ENCODE measurements at regions not wholly inside any gene's neighbourhood (a gene's known extent, or its start where the extent isn't known, plus 50 kb on each side); places are given as distances from the start of the nearest gene placed in this dataset.

DNA sequence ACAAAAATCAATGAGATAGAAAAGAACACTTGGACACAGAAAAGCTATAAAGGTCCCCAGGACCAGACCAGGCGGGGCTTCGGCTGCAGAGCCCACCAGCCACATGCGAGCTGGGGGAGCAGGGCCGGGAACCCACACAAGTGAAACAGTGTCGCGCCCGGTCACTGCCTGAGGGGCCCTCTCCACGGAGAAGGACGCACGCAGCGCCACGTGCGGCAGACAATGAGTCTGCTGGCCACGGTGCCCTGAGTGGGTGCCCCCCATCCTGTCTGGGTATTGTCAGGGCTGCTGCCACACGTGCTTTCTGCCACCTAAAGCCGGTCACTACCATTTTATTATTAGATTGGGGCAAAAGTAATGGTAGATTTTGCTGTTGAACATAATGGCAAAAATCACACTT, 207.9 kb upstream of the HDAC4 start:
- no peak for DNase-seq

- no peak for DNase-seq
Measured at GRCh38 chr2:239608260-239608659, 207.4 kb upstream of the HDAC4 start.

DNA sequence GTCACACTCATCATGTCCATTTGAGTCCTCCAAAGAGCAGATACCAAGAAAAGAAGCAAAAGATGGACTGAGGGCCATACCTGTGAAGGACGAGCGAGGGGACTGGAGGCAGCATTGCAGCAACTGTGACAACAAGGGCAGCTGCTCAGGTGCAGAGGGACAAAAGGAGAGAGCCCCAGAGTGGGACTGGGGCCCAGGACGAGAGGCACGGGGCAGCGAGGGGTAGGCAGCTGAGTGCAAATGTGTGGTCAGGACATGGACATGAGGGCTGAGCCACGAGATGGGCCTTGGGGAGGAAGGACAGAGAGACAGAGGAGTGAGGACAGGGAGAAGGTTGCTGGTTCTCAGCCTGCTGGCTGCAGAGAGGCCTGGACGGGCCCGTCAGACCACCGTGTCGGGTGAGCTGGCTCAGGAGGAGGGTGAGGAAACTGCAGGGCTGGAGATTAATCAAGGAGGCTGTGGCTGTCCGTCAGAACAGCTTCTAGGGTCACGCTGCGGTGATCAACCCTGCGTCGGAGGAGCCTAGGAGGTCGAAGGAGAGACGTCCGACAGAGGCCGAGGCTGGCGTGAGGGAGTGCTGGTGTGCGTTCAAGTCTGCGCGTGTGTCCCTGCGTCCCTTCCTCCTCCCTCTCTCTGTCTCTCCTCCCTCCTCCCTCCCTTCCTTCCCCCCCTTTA, 206.8 kb upstream of the HDAC4 start:
- DNase-seq: no peak

DNA sequence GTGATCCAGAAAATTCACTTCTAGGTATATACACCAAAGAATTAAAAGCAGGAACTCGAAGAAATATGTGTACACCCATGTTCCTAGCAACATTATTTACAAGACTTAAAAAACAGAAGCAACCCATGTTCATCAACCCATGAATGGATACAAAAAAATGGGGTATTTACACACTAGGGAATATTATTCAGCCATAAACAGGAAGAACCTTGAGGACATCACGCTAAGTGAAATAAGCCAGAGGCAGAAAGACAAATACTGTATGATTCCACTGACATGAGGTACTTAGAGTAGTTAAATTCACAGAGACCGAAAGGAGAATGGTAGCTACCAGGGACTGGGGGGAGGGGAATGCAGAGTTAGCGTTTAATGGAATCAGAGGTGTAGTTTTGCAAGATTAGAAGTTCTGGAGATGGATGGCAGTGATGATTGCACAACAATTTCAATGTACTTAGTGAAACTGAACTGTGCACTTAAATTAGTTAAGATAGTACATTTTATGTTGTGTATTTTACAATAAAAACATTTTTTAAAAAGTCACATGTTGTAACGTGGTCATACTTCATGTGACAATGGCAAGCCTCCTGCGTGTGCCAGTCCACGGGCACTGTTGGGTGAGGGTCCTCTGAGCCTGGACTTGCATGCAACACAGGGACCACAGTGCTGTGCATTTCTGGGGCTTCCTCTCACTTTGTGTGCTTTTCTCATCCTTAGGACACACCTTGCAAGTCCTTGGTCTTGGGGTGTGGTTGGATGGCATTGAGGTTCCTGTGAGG, 206.1 kb upstream of the HDAC4 start:
- DNase-seq: no peak

DNA sequence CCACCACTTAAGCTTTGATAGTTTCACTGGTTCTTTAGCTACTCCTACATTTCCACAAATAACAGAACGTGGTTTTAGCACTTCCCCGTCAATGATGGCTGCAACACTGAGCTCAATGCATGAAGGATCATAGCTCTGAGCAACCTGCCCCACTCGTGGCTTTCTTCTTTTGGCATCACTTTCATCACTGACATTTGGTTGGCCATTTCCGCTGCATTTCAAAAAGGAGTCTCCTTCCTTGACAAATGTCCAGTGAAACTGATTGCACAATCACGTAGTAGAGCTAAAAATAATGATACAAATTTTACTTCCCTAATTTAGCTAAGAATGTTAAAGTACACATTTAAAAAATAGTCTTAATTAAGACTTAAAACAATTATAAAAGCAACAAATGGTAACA, 205.2 kb upstream of the HDAC4 start:
- DNase-seq: no peak

DNA sequence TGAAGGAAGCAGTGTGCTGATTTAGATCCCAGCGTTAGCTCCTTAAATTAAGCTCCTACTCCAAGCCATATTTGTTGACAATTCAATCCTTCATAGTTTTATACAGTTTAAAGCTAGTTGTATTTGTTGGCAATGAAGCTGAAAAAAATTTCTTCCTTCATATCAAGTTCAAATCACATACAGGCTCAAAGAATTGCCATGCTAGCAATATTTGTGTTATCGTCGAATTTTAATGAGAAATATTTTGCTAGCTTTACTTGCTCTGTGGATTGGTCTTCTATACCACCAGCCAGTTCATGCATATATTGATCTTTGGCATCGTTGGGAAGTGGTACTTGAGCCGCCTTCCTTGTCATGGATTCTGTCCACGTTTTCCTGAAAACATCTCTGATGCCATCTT, 204.6 kb upstream of the HDAC4 start:
- DNase-seq: no peak

GRCh38 chr2:239604861-239605260, 204.0 kb upstream of the HDAC4 start:
- no peak for DNase-seq

DNA sequence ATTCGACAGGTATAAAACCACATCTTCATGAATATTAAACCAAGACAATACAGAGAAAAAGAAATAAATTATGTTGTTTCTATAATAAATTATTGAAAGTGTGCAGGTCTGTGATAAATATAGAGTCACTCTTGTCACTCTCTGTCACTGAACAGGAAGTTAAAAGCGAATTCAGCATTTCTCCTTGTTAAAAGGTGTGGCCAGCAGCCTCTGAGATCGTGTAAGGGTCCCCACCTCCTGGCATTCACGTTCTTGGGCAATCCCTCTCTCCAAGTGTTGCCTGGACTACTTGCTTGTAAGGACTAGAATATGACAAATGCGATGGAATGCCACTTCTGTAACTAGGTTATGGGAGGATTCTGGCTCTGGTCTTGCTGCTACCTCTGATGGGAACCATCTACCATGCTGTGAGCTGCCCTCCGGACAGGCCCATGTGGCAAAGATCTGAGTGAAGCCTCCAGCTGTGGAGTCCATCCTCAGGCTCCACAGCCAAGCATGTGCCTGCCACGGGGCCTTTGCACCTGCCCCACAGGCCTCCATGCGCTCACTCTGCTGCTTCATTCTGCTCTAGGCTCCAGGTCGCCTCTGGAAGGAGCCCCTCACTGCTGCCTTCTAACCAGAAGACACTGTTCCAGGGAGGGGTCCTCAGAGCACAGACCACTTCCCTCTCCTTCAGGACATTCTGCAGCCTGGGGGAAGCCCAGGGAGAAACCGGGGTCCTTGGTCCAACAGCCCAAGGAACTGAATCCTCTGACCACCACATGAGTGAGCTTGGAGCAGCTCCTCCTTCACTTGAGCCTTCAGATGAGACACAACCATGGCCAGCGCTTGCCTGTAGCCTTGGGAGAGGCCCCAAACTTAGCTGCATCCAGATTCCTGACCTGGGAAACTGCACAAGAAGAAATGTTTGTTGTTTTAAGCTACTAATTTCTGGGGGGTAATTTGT, 202.9 kb upstream of the HDAC4 start:
- DNase-seq: no peak

GRCh38 chr2:239602290-239603282, 201.8 kb upstream of the HDAC4 start:
- no peak for DNase-seq

DNA sequence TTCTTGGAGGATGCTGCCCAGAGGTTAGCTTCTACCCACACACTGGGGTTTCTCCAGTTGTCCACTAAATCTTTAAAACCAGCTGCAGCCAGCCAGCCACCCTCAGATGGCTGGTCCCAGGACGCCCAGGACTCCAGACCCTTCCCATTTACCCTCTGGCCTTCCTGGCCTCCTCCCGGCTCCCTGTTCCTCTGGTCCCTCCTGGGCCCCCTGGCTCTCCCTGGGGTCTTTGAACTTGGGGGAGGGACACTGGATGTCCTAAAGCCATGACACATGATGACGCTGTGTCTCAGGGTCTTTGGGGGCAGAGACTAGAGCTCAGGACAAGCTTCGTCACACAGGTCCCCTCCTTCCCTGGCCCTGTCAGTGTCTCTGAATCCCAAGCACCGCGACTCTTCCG, 201.1 kb upstream of the HDAC4 start:
- DNase-seq: no peak

GRCh38 chr2:239601201-239601851, 200.5 kb upstream of the HDAC4 start:
- DNase-seq: no peak

DNA sequence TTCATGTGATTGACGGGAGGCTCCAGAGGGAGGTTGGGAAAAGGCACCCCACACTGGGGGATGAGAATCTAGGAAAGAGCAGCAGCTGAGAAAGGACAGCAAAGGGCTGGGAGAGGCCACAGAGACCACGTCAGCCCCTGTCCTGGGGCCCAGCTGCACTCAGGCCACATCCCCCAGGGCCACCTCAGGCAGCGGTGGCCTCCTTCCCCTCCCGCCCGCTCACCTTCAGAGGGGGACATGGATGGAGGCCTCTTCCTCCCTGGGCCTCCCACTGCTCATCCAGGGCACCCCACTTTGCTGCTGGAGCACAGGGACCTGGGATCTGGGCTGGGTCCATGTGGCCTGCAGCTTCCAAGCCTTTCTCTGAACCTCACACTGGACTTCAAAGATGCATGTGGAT, 199.8 kb upstream of the HDAC4 start:
- no peak for DNase-seq

DNA sequence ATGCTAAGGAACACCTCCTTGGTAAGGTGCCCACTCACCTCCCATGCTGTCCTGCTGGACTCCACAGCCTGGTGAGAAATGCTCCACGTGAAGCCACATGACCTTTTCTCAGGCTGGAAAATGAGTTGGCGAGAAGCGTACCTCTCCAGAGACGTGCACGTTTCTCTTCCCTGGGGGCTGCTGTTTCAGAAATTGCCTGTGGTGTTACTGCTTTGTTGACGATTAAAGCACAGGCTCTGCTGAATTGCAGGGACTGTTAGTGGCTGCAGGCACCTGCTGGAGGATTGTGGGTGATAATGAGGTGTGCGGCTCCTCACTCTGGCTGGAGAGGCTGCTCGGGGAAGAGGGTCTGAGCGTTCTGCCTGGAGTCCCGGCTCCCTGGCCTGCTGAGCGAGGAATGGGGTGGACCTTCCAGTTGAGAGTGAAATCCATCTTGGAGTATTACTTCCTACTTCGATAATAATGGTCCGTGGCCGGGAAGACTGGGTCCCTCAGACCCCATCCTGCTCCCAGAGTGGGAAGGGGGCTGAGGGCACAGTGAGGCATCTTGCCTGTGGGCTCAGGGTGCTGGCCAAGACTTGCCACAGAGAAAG, 199.3 kb upstream of the HDAC4 start:
- no peak for DNase-seq

GRCh38 chr2:239599299-239599698, 198.5 kb upstream of the HDAC4 start:
- no peak for DNase-seq

DNA sequence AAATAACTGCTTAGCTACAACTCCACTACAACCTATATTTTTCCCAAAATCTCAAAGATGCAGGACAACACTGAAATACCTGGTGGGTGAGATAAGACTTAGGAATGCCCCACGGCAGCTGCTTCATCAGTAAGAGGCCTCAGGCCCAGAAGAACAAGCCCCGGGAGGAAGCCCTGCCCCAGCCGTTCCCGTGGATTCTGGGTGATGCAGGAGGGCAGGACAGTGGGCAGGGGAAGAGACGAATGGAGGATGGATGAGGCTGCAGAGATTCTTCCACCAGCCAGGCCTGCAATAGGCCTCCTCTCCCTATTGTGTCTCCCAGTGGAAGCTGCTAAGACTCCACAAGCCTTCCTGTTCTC, 197.9 kb upstream of the HDAC4 start:
- no peak for DNase-seq

DNA sequence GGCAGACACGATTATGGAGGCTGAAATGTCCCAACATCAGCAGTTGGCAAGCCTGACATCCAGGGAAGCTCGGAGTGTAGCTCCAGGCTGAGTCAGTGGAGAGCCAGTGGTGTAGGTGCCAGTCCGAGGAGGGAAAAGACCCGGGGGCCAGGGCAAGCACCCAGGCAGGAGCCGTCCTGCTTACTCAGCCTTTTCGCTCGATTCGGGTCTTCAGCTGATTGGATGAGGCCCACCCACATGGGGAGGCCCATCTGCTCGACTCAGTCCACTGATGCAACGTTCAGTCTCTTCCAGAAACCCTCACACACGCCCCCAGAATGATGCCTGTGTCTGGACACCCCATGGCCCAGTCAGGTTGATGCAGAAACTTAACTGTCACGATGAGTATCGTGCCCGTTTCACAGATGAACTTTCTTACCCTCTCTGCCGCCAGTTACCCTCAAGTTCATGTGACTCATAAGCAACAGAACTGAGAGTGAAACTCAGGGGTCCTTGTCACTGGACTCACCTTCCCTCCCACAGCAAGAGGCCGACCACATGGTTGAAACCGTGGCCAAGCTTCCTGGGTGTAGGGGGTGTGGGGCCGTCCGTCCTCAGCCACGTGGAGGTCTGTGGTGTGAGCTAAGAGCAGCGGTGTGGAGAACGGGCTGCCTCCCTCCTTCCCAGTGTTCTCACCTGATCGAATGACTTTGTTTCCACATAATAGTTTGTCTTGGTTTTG, 197.4 kb upstream of the HDAC4 start:
- no peak for DNase-seq

GRCh38 chr2:239597216-239597615, 196.4 kb upstream of the HDAC4 start:
- no peak for DNase-seq

GRCh38 chr2:239596792-239597191, 196.0 kb upstream of the HDAC4 start:
- no peak for DNase-seq

- peak; percentile 1 for DNase-seq
Measured at GRCh38 chr2:239596253-239596652, 195.4 kb upstream of the HDAC4 start.

DNA sequence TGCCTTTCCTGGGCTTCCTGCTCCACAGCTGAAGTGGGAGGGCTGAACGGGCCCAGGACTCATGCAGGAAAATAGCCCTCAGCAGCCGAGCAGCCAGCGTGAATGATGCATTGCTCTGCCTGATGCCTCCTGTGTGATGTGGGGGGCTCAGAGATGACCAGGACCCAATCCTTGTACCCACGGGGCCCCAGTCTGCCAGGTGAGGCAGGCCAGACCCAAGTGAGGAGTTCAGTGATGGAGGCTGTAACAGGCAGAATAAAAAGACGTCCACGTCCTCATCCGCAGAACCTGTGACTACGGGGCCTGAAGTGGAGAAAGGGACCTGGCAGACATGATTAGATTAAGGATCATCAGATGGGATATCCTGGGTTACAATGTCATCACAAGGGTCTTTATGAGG, 194.9 kb upstream of the HDAC4 start:
- peak; percentile 7 for DNase-seq
